Trophoblast cell (in vitro differentiated cells and primary cell): ENCODE measurements at regions not wholly inside any gene's neighbourhood (a gene's known extent, or its start where the extent isn't known, plus 50 kb on each side); places are given as distances from the start of the nearest gene placed in this dataset.

ENCODE experiments used
- DNase-seq, 2 donors: peaks; one replicate each; pipeline ENCODE4 v3.0.0-alpha.2; 2016
- H2AFZ ChIP-seq: 2 replicates; pipeline ENCODE4 v1.6.1; 2013; ENCODE audit warnings: low read length, moderate library complexity, mild to moderate bottlenecking; ENCODE audit not compliant: insufficient read depth, poor library complexity
- H2AK5ac ChIP-seq: 2 replicates; pipeline ENCODE4 v1.6.1; 2013; ENCODE audit warnings: mild to moderate bottlenecking, low read length
- H2BK120ac ChIP-seq: 2 replicates; pipeline ENCODE4 v1.6.1; 2013; ENCODE audit warnings: low read length, mild to moderate bottlenecking, moderate library complexity; ENCODE audit not compliant: insufficient read depth, poor library complexity
- H2BK12ac ChIP-seq: 2 replicates; pipeline ENCODE4 v1.6.1; 2013; ENCODE audit warnings: mild to moderate bottlenecking, low read length, moderate library complexity
- H2BK5ac ChIP-seq: 2 replicates; pipeline ENCODE4 v1.6.1; 2013; ENCODE audit warnings: low read length, low read depth, moderate library complexity, mild to moderate bottlenecking; ENCODE audit not compliant: poor library complexity
- H3K14ac ChIP-seq: 2 replicates; pipeline ENCODE4 v1.6.1; 2013; ENCODE audit warnings: mild to moderate bottlenecking, low read length
- H3K18ac ChIP-seq: 2 replicates; pipeline ENCODE4 v1.6.1; 2013; ENCODE audit warnings: mild to moderate bottlenecking, low read length
- H3K23ac ChIP-seq: 2 replicates; pipeline ENCODE4 v1.6.1; 2013; ENCODE audit warnings: low read length
- H3K27ac ChIP-seq: 2 replicates; pipeline ENCODE4 v1.5.1; 2013; ENCODE audit warnings: low read depth, mild to moderate bottlenecking, inconsistent platforms, low read length, moderate library complexity
- H3K27me3 ChIP-seq: 2 replicates; pipeline ENCODE4 v1.6.1; 2013; ENCODE audit warnings: inconsistent platforms, mild to moderate bottlenecking, low read length, moderate library complexity; ENCODE audit not compliant: insufficient read depth
- H3K36me3 ChIP-seq, 2 experiments: 1 replicate in 1 of 2; 2 replicates in 1 of 2; pipeline ENCODE4 v1.6.1; 2013; ENCODE audit warnings: low read length in 2 of 2, mild to moderate bottlenecking in 2 of 2, moderate library complexity in 1 of 2; ENCODE audit not compliant: insufficient read depth in 2 of 2, control insufficient read depth in 1 of 2
- H3K4ac ChIP-seq: 2 replicates; pipeline ENCODE4 v1.6.1; 2013; ENCODE audit warnings: low read depth, mild to moderate bottlenecking, low read length, moderate library complexity
- H3K4me1 ChIP-seq, 2 experiments: 1 replicate in 1 of 2; 2 replicates in 1 of 2; pipeline ENCODE4 v1.6.1; 2013; ENCODE audit warnings: low read length in 2 of 2, mild to moderate bottlenecking in 2 of 2, moderate library complexity in 1 of 2; ENCODE audit not compliant: insufficient read depth in 2 of 2, control insufficient read depth in 1 of 2
- H3K4me2 ChIP-seq: 2 replicates; pipeline ENCODE4 v1.6.1; 2013; ENCODE audit warnings: inconsistent platforms, mild to moderate bottlenecking, low read length, moderate library complexity
- H3K4me3 ChIP-seq: 2 replicates; pipeline ENCODE4 v1.5.1; 2013; ENCODE audit warnings: mild to moderate bottlenecking, low read depth, low read length, inconsistent platforms
- H3K79me1 ChIP-seq: one replicate; pipeline ENCODE4 v1.6.1; 2013; ENCODE audit warnings: low read length
- H3K79me2 ChIP-seq: 2 replicates; pipeline ENCODE4 v1.6.1; 2013; ENCODE audit warnings: low read length, mild to moderate bottlenecking; ENCODE audit not compliant: control insufficient read depth, insufficient read depth, poor library complexity
- H3K9ac ChIP-seq: 2 replicates; pipeline ENCODE4 v1.6.1; 2013; ENCODE audit warnings: mild to moderate bottlenecking, low read length
- H3K9me3 ChIP-seq: 2 replicates; pipeline ENCODE4 v1.6.1; 2013; ENCODE audit warnings: low read depth, mild to moderate bottlenecking, control low read depth, inconsistent platforms, low read length; ENCODE audit not compliant: insufficient read depth
- H4K12ac ChIP-seq: 2 replicates; pipeline ENCODE4 v1.6.1; 2013; ENCODE audit warnings: low read depth, mild to moderate bottlenecking, low read length, moderate library complexity
- H4K8ac ChIP-seq: 2 replicates; pipeline ENCODE4 v1.6.1; 2013; ENCODE audit warnings: low read depth, mild to moderate bottlenecking, low read length, moderate library complexity
- H4K91ac ChIP-seq: one replicate; pipeline ENCODE4 v1.6.1; 2013; ENCODE audit warnings: low read depth, mild to moderate bottlenecking, low read length, moderate library complexity
- WGBS: extraction: QIAGEN DNeasy Blood & Tissue Kit; methylation state at CpG from one replicate; pipeline ENCODE4 v1.1.7; 2013; ENCODE audit warnings: missing lambda C conversion rate; ENCODE audit not compliant: insufficient read length, insufficient coverage; ENCODE audit errors: extremely low coverage; 5-methylcytosine and 5-hydroxymethylcytosine counted together

DNA sequence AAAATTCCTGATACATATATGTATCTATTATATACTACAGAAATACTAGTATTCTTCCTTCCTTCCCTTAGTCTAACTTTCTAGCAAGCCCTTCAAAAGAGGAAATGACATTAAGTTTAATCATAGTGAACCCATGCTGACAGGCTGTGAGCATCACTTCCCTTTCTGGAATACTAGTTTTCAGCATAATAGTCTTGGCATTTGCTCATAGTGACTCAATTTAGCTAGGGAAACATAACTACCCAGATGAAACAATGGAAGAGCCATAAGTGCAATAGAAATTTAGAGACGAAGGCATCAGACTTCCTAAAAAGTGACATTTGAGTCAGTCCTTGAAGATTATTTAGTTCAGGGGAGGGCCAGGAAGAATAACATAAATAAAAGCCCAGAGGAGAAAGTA, 184.5 kb upstream of the CRY1 start:
- Histone ChIP-seq H2AK5ac (no peak overlapping the region), H3K9me3 (no peaks in the 10 kb centered on the region), H3K79me2 (no peaks in the 10 kb centered on the region), H3K27ac (no peak overlapping the region), H3K4me1 (no peaks in the 10 kb centered on the region), H3K9ac (no peak overlapping the region), H3K79me1 (no peaks in the 10 kb centered on the region), H2BK120ac (no peak overlapping the region), H3K4me3 (no peak overlapping the region), H2AFZ (no peak overlapping the region), H4K91ac (no peak overlapping the region), H2BK12ac (no peak overlapping the region), H2BK5ac (no peak overlapping the region), H3K14ac (no peak overlapping the region), H3K4ac (no peak overlapping the region), H3K4me2 (no peak overlapping the region), H3K23ac (no peak overlapping the region), H3K18ac (no peak overlapping the region), H4K12ac (no peak overlapping the region), H3K27me3 (no peaks in the 10 kb centered on the region), H3K36me3 (no peaks in the 10 kb centered on the region), H4K8ac (no peak overlapping the region)
- no peak for DNase-seq
- no CpG with 5 or more reads among the region's 1 CpG for WGBS

DNA sequence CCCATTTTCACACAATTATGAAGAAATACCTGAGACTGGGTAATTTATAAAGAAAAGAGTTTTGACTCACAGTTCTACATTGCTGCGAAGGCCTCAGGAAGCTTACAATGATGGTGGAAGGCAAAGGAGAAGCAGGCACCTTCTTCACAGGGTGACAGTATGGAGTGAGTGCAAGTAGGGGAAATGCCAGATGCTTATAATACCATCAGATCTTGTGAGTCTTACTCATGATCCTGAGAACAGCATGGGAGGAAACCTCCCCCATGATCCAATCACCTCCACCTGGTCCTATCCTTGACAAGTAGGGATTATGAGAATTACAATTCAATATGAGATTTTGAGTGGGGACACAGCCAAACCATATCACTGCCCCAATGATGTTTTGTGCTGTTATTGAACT, 189.3 kb upstream of the CRY1 start:
- Histone ChIP-seq H2BK12ac (no peak overlapping the region), H4K12ac (no peak overlapping the region), H2AFZ (no peak overlapping the region), H3K4ac (no peak overlapping the region), H3K79me2 (no peaks in the 10 kb centered on the region), H3K23ac (no peak overlapping the region), H3K27ac (no peak overlapping the region), H4K91ac (no peak overlapping the region), H2AK5ac (no peak overlapping the region), H3K4me2 (no peak overlapping the region), H3K14ac (no peak overlapping the region), H3K9ac (no peak overlapping the region), H3K9me3 (no peaks in the 10 kb centered on the region), H3K27me3 (no peaks in the 10 kb centered on the region), H3K4me3 (no peak overlapping the region), H2BK5ac (no peak overlapping the region), H3K36me3 (no peaks in the 10 kb centered on the region), H3K79me1 (no peaks in the 10 kb centered on the region), H2BK120ac (no peak overlapping the region), H3K18ac (no peak overlapping the region), H3K4me1 (no peaks in the 10 kb centered on the region), H4K8ac (no peak overlapping the region)
- DNase-seq = peak; percentile 59 to 78
- WGBS = no CpG with 5 or more reads among the region's 1 CpG

DNA sequence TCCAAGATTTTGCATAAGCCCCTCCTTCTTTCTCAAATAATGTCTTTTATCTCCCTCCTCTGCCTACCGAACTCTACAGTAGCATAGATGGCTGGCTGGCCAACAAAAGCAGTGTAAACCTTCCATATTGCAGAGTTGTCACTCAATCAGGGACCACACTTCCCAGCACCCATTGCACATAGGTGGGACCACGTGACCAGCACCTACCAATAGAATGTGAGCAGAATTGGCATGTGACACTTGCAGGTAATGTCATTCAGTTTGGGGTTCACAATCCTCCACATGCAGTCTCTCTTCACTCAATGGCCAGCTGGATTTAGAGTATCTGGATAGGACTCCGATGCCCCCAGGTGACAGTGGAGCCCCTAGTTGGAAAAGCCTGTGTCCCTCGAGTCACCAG, 190.3 kb upstream of the CRY1 start:
- H4K8ac ChIP-seq = no peak overlapping the region
- H3K27me3 ChIP-seq = no peaks in the 10 kb centered on the region
- H2BK12ac ChIP-seq = no peak overlapping the region
- H3K4me3 ChIP-seq = no peak overlapping the region
- H4K12ac ChIP-seq = no peak overlapping the region
- H3K18ac ChIP-seq = no peak overlapping the region
- H3K79me1 ChIP-seq = no peaks in the 10 kb centered on the region
- no peak overlapping the region for H2AK5ac ChIP-seq
- H3K4me1 ChIP-seq = no peaks in the 10 kb centered on the region
- H3K36me3 ChIP-seq = no peaks in the 10 kb centered on the region
- H3K9ac ChIP-seq = no peak overlapping the region
- no CpG with 5 or more reads among the region's 4 CpGs for WGBS
- no peak overlapping the region for H2AFZ ChIP-seq
- H3K4me2 ChIP-seq = no peak overlapping the region
- no peak overlapping the region for H2BK120ac ChIP-seq
- no peak overlapping the region for H3K4ac ChIP-seq
- H3K9me3 ChIP-seq = no peaks in the 10 kb centered on the region
- H3K79me2 ChIP-seq = no peaks in the 10 kb centered on the region
- no peak overlapping the region for H3K23ac ChIP-seq
- H3K14ac ChIP-seq = no peak overlapping the region
- no peak overlapping the region for H2BK5ac ChIP-seq
- no peak for DNase-seq
- H4K91ac ChIP-seq = no peak overlapping the region
- no peak overlapping the region for H3K27ac ChIP-seq

DNA sequence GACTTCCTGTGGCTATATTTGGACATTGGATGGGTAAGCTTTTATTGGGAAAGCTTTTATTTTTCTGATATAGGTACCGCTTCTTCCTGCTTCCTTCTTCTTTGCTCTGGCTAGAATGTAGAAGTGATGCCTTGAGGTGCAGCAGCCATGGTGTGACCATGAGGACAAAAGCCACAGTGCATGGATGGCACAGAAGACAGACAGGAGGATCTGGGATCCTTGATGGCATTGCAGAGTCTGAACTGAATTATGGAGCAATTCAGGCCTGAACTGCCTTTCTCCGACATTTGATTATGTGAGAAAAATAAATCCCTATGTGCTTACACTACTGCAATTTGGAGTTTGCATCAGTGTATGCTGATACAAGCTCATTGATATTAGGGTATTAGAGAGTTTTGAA, 191.3 kb upstream of the CRY1 start:
- H2AFZ ChIP-seq = no peak overlapping the region
- H3K18ac ChIP-seq = no peak overlapping the region
- no peak overlapping the region for H4K12ac ChIP-seq
- no peak overlapping the region for H3K4me3 ChIP-seq
- no peak overlapping the region for H3K27ac ChIP-seq
- no peak overlapping the region for H2AK5ac ChIP-seq
- no peak for DNase-seq
- H3K14ac ChIP-seq = no peak overlapping the region
- H3K4ac ChIP-seq = no peak overlapping the region
- H3K79me2 ChIP-seq = no peaks in the 10 kb centered on the region
- H3K27me3 ChIP-seq = no peaks in the 10 kb centered on the region
- no peak overlapping the region for H3K9ac ChIP-seq
- H3K36me3 ChIP-seq = no peaks in the 10 kb centered on the region
- H3K4me2 ChIP-seq = no peak overlapping the region
- no peak overlapping the region for H4K8ac ChIP-seq
- H3K4me1 ChIP-seq = no peaks in the 10 kb centered on the region
- no peaks in the 10 kb centered on the region for H3K79me1 ChIP-seq
- H3K23ac ChIP-seq = no peak overlapping the region
- no peak overlapping the region for H4K91ac ChIP-seq
- H3K9me3 ChIP-seq = no peaks in the 10 kb centered on the region
- H2BK120ac ChIP-seq = no peak overlapping the region
- H2BK5ac ChIP-seq = no peak overlapping the region
- no CpG with 5 or more reads among the region's 2 CpGs for WGBS
- no peak overlapping the region for H2BK12ac ChIP-seq
